GM18511 (cell line): ENCODE measurements at regions not wholly inside any gene's neighbourhood (a gene's known extent, or its start where the extent isn't known, plus 50 kb on each side); places are given as distances from the start of the nearest gene placed in this dataset.
"Not testable (repeated sequence)": the region's sequence is repeated elsewhere in the genome, so short reads cannot be mapped to it uniquely, and the experiment has no call there.

Experiments used
- ATAC-seq: cut with Tn5 transposase; IDR thresholded peaks from one replicate; pipeline ENCODE4 v1.9.1; 2021; ENCODE audit warnings: mild to moderate bottlenecking, moderate library complexity; ENCODE audit not compliant: unreplicated experiment

- ATAC-seq = no peak
Observed at GRCh38 chrX:137878401-137878800, 312.5 kb downstream of the ZIC3 start.

- no peak for ATAC-seq
Observed at GRCh38 chrX:137882960-137883359, 317.0 kb downstream of the ZIC3 start.

DNA sequence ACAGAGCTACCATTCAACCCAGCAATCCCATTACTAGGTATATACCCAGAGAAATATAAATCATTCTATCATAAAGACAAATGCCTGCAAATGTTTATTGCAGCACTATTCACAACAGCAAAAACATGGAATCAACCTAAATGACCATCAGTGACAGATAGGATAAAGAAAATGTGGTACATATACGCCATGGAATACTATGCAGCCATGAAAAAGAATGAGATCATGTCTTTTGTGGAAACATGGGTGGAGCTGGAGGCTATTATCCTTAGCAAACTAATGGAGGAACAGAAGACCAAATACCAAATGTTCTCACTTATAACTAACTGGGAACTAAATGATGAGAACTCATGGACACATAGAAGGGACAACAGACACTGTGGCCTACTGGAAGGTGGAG, 318.9 kb downstream of the ZIC3 start:
- not testable (repeated sequence) for ATAC-seq

DNA sequence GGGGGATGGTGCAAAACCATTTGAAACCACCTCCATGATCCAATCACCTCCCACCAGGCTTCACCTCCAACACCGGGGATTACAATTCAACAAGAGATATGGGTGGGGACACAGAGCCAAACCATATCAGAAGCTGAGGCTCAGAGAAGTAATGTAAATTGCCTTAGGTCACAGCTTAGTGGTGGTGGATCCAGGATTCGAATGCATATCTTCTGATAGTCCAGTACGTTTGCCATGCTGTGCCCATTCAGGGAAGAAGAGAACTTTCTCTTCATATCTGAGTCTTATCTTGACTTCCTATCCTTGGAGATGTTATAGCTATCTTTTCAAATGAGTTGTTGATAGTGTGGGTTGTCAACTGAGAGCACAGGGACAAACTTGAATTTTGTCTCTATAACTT, 325.5 kb downstream of the ZIC3 start:
- ATAC-seq = no peak

- ATAC-seq = no peak
Observed at GRCh38 chrX:137896123-137896522, 330.2 kb downstream of the ZIC3 start.

DNA sequence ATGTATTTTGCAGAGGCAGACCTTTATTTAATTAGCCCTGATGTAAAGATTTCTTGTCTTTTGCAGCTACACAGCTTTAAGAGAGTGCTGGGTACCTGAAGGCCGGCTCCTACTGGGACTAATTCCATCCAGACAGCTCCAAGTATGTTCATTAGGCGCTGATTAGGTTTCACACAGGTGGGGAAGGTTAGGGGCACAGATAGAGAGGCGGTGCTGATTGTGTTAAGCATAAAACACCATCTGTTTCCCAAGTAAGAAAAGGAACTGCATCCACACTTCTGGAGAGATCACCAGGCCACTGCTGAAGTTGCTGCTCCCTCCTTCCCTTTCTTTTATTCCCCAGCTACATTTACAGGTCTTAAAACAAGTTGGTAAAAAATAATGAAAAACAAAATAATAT, 349.5 kb downstream of the ZIC3 start:
- ATAC-seq = no peak

- no peak for ATAC-seq
Observed at GRCh38 chrX:137916090-137916746, 350.3 kb downstream of the ZIC3 start.

GRCh38 chrX:137926090-137926489, 360.2 kb downstream of the ZIC3 start:
- no peak for ATAC-seq

DNA sequence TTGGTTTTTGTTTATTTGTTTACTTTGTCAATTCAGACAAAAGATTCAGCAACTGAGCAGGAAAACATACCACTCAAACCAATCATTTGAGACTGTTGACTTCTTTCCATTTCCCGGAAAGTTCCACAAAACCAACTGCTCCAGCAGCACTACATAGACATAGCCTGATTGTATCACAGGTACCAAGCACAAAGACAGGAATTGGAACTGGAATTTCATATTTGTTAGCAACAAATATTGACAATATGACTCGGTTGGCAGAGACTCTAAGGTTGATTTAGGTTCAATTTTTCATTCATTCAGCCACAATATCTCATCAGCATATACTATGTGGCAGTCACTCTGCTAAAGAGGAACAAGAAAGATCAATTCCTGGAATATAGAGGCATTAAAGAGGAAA, 364.0 kb downstream of the ZIC3 start:
- ATAC-seq = no peak

DNA sequence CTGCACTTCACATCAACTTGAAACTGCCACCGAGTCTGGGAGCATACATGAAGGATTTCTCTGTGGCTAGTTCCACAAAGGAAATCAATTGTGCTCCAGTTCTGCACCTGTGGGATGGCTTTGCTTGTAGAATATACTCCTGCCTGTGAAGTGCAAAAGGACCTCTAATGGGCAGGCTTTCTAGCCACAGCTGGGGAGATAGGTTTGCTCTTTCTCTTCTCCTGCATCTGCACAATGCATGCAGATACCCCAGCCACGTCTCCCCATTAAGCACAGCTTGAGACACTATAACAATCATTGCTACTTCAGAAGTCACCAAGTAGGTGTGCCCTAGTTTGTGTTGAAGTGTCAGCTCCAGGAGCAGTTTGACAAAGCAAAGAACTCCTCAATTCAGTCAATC, 364.6 kb downstream of the ZIC3 start:
- no peak for ATAC-seq

- ATAC-seq = not testable (repeated sequence)
Observed at GRCh38 chrX:137934214-137934613, 368.3 kb downstream of the ZIC3 start.

DNA sequence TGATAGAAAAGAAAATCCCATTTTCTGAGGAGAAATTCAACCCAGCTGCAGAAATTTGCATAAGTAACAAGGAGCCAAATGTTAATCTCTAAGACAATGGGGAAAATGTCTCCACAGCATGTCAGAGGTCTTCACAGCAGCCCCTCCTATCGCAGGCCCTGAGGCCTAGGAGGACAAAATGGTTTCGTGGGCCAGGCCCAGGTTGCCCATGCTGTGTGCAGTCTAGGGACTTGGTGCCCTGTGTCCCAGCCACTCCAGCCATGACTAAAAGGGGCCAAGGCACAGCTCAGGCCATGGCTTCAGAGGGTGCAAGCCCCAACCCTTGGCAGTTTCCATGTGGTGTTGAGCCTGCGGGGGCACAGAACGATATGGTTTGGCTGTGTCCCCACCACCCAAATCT, 369.0 kb downstream of the ZIC3 start:
- ATAC-seq = not testable (repeated sequence)

DNA sequence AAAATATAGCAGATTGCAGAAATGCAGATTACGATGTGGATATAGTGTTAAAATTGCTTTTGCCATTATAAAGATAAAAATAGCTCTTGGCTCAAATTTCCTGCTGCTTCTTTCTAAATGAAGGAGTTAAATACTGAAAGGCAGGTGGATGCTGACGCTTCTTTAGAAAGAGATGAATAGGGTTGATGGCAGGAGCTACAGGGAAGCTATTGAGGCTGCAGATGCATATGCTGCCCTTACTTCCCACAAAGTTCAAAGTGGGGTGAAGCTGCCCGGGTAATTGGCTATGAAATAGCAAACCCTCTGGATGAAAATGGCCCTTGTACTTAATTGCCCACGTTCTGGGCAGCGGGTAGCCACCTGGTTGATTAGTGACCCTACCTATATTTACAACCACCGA, 379.5 kb downstream of the ZIC3 start:
- ATAC-seq = no peak

DNA sequence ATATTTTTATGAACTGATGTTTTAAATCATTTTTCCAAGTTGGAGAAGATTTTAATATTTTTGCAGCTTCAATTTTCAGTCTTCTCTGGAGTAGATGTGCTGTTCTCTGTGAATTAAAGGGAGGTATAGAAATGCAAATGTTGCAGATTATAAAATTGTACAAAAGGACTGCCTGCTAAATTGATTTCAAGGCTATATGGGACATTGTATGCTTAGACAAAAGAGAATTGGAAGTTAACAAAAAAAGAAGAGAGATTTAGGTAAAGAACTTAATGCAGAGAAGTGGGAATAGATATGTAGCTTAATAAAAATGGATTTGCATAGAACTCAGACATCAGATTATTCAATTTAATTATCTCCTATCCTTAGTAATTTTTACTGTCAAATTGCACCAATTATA, 403.3 kb downstream of the ZIC3 start:
- no peak for ATAC-seq

DNA sequence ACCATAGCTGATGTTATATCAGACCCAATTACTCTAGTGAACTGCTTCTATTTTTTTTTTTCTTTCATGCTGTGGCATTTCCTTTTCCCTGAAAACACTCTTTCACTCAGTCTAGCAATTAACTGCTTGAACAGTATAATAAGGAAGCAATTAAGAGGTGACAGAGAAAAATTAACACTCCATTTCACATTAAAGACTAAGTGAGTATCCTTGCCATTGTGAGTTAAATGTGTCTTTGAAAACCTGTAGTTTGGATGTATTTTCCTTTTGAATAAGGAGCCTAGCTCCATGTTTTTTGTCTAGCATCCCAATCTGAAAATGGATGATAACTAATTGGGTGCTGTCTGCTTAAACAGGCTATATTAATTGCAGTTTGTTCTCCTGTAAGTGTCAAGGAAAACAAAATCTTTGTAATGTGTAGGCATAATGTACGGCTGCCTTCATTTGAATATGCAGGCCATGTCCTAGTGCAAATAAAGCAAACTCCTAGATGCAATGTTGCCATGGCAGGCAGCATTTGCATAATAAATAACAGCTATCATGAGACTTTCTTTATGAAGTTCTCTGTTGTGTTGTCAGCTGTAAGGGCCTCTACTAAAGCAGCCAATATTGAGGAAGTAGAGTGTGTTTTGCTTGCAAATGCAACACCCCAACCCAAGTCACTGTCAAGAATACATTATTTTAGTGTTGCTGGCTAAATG, 416.7 kb downstream of the ZIC3 start:
- no peak for ATAC-seq

DNA sequence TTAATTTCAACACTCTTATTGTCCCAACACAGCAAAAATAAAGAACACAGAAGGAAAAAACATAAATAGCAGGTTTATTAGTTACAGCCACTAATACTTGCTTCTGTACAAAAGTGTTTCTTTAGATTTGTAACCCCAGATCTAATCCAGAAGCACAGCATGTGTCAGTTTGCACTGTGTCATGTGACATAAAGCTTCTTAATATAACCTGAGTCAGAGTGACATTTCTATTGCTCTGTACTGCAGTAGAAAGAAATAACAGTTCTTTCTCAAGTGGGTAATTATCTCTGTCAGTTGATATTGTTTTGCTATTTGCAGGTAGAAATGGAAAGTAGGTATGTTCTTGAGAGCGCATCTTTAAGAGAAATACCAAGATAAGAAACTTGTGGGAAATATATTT, 422.5 kb downstream of the ZIC3 start:
- ATAC-seq = no peak

DNA sequence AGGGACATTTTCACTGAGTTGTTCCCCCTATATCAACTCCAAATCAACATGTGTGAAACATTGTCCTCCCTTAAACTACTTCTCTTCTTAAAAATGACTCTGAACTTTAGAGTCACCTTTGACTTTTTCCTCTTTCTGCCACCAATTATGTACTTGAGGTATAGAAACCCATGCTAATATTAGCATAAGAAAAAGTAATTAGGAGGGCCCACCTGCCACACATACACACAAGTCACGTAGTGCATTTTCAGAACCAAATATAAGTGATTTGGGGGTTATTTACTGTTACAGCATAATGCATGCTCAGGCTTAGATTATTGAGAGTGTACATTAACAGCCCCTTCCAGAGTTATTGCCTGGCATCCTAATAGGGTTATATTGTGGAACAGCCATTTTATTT, 432.7 kb downstream of the ZIC3 start:
- no peak for ATAC-seq

GRCh38 chrX:137999071-137999470, 433.1 kb downstream of the ZIC3 start:
- no peak for ATAC-seq

DNA sequence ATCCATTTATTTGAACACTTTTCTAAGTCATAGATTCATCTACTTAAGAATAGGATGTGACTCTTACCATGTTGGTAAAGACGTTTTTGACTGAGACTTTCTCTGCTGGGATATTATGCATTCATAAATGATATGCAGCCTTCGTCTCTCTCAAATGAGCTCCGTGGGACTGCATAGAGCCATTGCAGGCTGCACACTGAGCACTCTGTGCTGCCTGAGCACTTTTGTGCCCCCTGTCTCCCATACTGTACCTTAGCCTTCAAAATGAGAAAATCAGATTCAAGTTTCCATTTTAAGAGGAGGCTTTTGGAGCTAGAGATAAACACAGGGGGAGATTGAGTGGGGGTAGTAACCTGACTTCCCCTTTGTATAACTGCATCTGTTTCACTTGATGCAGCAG, 433.6 kb downstream of the ZIC3 start:
- ATAC-seq = no peak

GRCh38 chrX:138001226-138001625, 435.3 kb downstream of the ZIC3 start:
- ATAC-seq = no peak

DNA sequence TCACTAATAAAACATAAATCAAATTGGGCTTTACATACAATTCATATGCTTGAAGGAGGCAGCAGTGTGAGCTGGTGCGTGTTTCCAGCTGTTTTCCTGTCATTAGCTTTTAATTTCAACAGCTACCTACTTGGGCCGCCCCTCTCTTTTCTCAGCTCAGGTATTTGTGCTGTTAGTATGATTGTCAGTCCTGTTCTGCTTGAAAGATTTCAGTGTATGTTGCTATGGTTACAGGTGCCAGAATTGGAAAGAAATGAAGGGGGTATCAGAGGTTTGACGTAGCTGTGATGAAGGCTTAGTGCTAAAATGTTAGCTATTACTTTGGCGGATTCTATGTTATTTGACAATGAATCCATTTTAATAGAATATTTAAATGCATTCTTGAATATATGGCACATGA, 440.3 kb downstream of the ZIC3 start:
- no peak for ATAC-seq

GRCh38 chrX:138008281-138008680, 442.4 kb downstream of the ZIC3 start:
- ATAC-seq = no peak

DNA sequence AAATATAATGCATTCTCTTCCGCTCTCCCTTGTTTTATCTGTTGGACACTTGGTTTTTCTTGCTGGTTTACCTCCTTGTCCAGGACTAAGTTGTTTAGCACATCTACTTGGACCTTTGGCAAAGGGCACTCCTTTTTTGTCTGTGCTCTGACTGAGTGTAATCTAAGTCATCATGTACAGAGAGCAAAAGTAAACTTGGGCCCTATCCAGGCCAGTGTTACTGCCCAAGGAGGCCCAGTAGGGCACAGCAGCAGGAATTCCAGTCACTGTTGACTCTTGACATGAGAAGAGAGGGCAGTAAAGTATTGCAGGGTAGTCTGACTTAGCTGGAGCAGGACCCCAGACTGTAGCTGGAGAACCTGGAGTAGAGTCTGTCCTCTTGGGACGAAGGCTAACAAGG, 445.5 kb downstream of the ZIC3 start:
- ATAC-seq = no peak
